ENCODE measurements at regions not wholly inside any gene's neighbourhood (a gene's known extent, or its start where the extent isn't known, plus 50 kb on each side); places are given as distances from the start of the nearest gene placed in this dataset.

- Histone ChIP-seq H3K9ac (ENCODE audit: low read length) (no peak overlapping the region), H3K9me3 (ENCODE audit: control insufficient read depth, low read length) (no peaks in the 10 kb centered on the region), H3K27me3 (ENCODE audit: control insufficient read depth, insufficient read depth, low read length) (no peaks in the 10 kb centered on the region), H3K4me1 (ENCODE audit: control insufficient read depth, insufficient read depth, low read length) (no peaks in the 10 kb centered on the region), H3K4me3 (ENCODE audit: low read length) (no peak overlapping the region), H3K36me3 (ENCODE audit: control insufficient read depth, insufficient read depth, low read length) (no peaks in the 10 kb centered on the region)
Observed at GRCh38 chr11:69416762-69417698, 64.4 kb upstream of the LINC01488 start.

GRCh38 chr11:69417699-69418085 lies 63.8 kb upstream of the LINC01488 start:
- no peak overlapping the region for H3K9ac ChIP-seq (ENCODE audit: low read length)
- H3K4me3 ChIP-seq (ENCODE audit: low read length): no peak overlapping the region
- no peaks in the 10 kb centered on the region for H3K27me3 ChIP-seq (ENCODE audit: control insufficient read depth, insufficient read depth, low read length)
- H3K36me3 ChIP-seq (ENCODE audit: control insufficient read depth, insufficient read depth, low read length): no peaks in the 10 kb centered on the region
- no peaks in the 10 kb centered on the region for H3K4me1 ChIP-seq (ENCODE audit: control insufficient read depth, insufficient read depth, low read length)
- no peaks in the 10 kb centered on the region for H3K9me3 ChIP-seq (ENCODE audit: control insufficient read depth, low read length)

DNA sequence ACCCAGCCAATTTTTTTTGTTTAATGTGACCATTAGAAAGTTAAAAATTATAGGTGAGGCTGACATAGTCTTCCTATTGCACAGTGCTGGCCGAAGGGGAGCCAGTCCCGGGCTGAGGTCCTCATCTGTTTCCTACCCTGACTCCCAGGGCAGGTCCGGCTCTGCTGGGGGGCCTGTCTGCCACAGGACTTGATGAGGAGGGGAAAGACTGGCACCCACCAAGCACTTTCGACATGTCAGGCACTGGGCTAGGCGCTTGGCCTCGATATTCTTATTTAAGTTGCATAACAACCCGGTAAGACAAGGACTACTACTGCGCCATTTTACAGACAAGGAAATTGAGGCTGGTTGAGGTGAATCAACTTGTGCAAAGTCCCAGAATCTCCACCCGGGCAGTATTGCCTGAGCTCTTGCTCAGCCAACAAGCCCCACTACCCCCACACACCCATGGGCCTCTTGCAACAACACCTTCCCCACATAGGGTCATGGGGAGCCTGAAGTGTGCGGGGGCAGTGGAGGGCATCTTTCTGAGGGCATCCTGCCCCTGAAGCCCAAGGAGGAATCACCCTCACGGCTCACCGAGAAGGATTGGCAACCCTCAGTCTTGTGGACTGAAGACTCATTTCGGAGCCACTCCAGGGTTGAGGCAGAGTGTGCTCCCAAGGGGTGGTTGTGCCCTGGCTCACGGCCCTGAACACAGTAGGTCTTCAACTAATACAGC lies 62.7 kb upstream of the LINC01488 start:
- no peak overlapping the region for H3K9ac ChIP-seq (ENCODE audit: low read length)
- no peak overlapping the region for H3K4me3 ChIP-seq (ENCODE audit: low read length)
- no peaks in the 10 kb centered on the region for H3K4me1 ChIP-seq (ENCODE audit: control insufficient read depth, insufficient read depth, low read length)
- no peaks in the 10 kb centered on the region for H3K27me3 ChIP-seq (ENCODE audit: control insufficient read depth, insufficient read depth, low read length)
- no peaks in the 10 kb centered on the region for H3K9me3 ChIP-seq (ENCODE audit: control insufficient read depth, low read length)
- no peaks in the 10 kb centered on the region for H3K36me3 ChIP-seq (ENCODE audit: control insufficient read depth, insufficient read depth, low read length)

DNA sequence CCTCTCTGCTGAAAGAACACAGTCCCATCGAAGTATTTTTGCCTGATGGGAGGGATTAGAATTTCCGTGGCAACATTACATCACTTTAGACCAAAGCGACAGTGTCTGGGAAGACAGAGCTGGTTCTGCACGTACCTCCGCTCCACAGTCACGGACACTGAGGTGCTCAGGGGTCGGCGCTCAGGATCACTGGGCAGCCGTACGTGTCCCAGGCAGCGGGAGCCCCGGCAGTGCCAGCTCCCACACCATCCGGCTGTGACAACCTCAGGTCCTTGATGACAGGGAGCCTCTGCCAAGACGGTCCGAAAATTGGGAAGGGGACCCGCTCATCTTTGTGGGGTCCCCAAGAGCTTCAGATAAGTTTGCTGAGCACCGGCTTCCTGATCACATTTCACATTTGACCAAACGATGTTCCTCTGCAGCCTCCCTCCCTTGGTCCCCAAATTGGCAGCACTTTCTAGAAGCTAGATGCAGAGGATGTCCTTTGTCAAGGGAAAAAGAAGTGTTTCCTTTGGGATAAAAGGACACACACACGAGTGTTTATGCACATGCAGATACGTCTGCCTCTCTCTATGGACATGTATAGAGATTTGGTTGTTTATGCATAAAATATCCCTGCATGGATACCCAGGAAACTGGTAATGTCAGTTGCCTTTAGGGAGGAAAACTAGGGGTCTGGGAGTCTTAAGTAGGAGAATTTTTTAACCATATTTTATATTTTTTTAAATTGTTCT lies 61.6 kb upstream of the LINC01488 start:
- Histone ChIP-seq H3K9ac (ENCODE audit: low read length) (no peak overlapping the region), H3K27me3 (ENCODE audit: control insufficient read depth, insufficient read depth, low read length) (no peaks in the 10 kb centered on the region), H3K36me3 (ENCODE audit: control insufficient read depth, insufficient read depth, low read length) (no peaks in the 10 kb centered on the region), H3K4me3 (ENCODE audit: low read length) (no peak overlapping the region), H3K4me1 (ENCODE audit: control insufficient read depth, insufficient read depth, low read length) (no peaks in the 10 kb centered on the region), H3K9me3 (ENCODE audit: control insufficient read depth, low read length) (no peaks in the 10 kb centered on the region)

DNA sequence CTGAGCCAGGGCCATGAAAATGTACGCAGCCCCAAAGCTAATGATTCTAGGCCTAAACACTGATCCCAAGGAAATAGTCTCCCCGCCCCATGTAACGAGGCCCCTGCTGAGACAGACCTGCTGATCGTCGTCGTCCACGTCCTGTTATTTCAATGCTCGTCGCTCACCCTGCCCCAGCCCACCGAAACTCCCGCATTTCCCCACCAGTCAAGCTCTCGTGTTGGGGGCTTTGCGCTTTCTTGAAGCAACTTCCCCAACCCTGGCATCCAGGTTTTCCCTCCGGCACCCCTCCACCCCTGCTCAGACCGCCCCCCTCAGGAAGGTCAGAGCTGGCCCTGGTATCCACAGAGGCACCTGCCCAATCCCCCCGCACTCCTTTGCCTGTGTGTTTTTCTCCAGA lies 58.8 kb upstream of the LINC01488 start:
- Histone ChIP-seq H3K4me3 (ENCODE audit: low read length) (no peak overlapping the region), H3K27me3 (ENCODE audit: control insufficient read depth, insufficient read depth, low read length) (no peaks in the 10 kb centered on the region), H3K4me1 (ENCODE audit: control insufficient read depth, insufficient read depth, low read length) (no peaks in the 10 kb centered on the region), H3K9me3 (ENCODE audit: control insufficient read depth, low read length) (no peaks in the 10 kb centered on the region), H3K9ac (ENCODE audit: low read length) (no peak overlapping the region), H3K36me3 (ENCODE audit: control insufficient read depth, insufficient read depth, low read length) (no peaks in the 10 kb centered on the region)

GRCh38 chr11:69423181-69423580 lies 58.3 kb upstream of the LINC01488 start:
- Histone ChIP-seq H3K27me3 (ENCODE audit: control insufficient read depth, insufficient read depth, low read length) (no peaks in the 10 kb centered on the region), H3K4me1 (ENCODE audit: control insufficient read depth, insufficient read depth, low read length) (no peaks in the 10 kb centered on the region), H3K4me3 (ENCODE audit: low read length) (no peak overlapping the region), H3K36me3 (ENCODE audit: control insufficient read depth, insufficient read depth, low read length) (no peaks in the 10 kb centered on the region), H3K9me3 (ENCODE audit: control insufficient read depth, low read length) (no peaks in the 10 kb centered on the region), H3K9ac (ENCODE audit: low read length) (no peak overlapping the region)

DNA sequence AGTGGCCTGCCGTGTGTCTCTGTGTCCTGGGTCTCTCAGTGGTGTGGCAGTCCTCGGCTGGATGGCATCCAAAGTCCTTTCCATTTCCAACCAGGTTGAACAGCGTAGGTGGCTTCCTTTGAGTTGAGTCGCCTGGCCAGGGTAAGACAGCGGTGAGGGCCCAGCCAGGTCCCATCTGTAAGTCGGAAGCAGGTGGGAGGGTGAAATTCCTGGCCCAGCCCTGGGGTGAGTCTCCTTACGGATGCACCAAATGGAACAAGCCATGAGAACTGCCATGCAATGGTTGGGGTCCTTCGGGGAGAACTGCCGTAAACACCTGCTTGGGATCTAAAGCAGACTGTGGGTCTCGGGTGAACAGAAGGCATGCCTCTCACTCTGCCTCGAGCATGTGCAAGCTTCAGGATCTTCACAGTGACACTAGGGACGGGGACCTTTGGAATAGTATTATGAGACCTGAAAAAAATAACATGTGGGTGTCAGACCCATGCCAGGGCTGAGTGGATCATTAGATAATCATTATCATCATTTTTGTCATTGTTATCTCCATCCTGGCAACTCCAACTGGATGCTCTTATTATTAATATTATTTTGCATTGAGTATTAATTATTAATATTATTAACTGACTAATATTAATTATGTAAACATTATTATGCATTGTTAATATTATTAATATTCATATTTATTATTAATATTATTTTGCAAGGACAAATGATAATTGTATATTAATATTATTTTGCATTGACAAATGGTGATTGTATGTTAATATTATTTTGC lies 57.7 kb upstream of the LINC01488 start:
- H3K9me3 ChIP-seq (ENCODE audit: control insufficient read depth, low read length): no peaks in the 10 kb centered on the region
- H3K4me3 ChIP-seq (ENCODE audit: low read length): no peak overlapping the region
- H3K9ac ChIP-seq (ENCODE audit: low read length): no peak overlapping the region
- no peaks in the 10 kb centered on the region for H3K27me3 ChIP-seq (ENCODE audit: control insufficient read depth, insufficient read depth, low read length)
- no peaks in the 10 kb centered on the region for H3K4me1 ChIP-seq (ENCODE audit: control insufficient read depth, insufficient read depth, low read length)
- H3K36me3 ChIP-seq (ENCODE audit: control insufficient read depth, insufficient read depth, low read length): no peaks in the 10 kb centered on the region

- Histone ChIP-seq H3K36me3 (ENCODE audit: control insufficient read depth, insufficient read depth, low read length) (no peaks in the 10 kb centered on the region), H3K27me3 (ENCODE audit: control insufficient read depth, insufficient read depth, low read length) (no peaks in the 10 kb centered on the region)
Observed at GRCh38 chr11:69424748-69425147, 56.7 kb upstream of the LINC01488 start.

GRCh38 chr11:69425444-69425843 lies 56.0 kb upstream of the LINC01488 start:
- H3K9ac ChIP-seq (ENCODE audit: low read length): no peak overlapping the region
- H3K27me3 ChIP-seq (ENCODE audit: control insufficient read depth, insufficient read depth, low read length): no peaks in the 10 kb centered on the region
- H3K4me3 ChIP-seq (ENCODE audit: low read length): no peak overlapping the region
- no peaks in the 10 kb centered on the region for H3K4me1 ChIP-seq (ENCODE audit: control insufficient read depth, insufficient read depth, low read length)
- no peaks in the 10 kb centered on the region for H3K9me3 ChIP-seq (ENCODE audit: control insufficient read depth, low read length)
- H3K36me3 ChIP-seq (ENCODE audit: control insufficient read depth, insufficient read depth, low read length): no peaks in the 10 kb centered on the region

More at GRCh38 chr11:69424748-69425147, 56.7 kb upstream of the LINC01488 start:
- Histone ChIP-seq H3K9ac (ENCODE audit: low read length) (no peak overlapping the region), H3K9me3 (ENCODE audit: control insufficient read depth, low read length) (no peaks in the 10 kb centered on the region), H3K4me3 (ENCODE audit: low read length) (no peak overlapping the region), H3K4me1 (ENCODE audit: control insufficient read depth, insufficient read depth, low read length) (no peaks in the 10 kb centered on the region)

DNA sequence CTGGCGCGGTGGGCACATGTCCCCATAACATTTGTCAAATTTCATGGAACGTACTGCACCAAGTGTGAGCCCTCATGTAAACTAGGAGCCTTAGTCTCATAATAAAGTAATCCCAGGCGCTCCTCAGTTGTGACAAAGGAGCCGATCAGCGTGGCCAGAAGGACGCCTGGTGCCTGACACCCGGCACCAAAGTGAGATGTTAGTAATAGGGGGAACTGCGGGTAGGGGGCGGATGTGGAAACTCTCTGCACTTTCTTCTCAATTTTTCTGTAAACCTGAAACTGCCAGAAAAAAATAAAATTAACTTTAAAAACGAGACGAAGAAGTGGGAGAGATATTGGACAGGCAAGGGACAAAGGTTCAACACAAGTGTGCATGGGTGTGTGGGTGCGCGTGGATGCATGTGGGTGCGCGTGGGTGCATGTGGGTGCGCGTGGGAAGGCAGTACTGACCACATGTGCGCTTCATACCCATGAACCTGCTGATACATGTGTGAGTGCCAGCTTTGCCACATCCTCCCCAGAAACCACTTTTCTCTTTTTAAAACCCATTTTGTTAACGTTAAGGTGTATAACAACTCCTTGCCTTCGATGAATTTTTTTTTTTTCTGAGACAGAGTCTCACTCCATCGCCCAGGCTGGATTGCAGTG lies 55.4 kb upstream of the LINC01488 start:
- no peaks in the 10 kb centered on the region for H3K9me3 ChIP-seq (ENCODE audit: control insufficient read depth, low read length)
- H3K4me3 ChIP-seq (ENCODE audit: low read length): no peak overlapping the region
- H3K27me3 ChIP-seq (ENCODE audit: control insufficient read depth, insufficient read depth, low read length): no peaks in the 10 kb centered on the region
- no peaks in the 10 kb centered on the region for H3K4me1 ChIP-seq (ENCODE audit: control insufficient read depth, insufficient read depth, low read length)
- no peak overlapping the region for H3K9ac ChIP-seq (ENCODE audit: low read length)
- no peaks in the 10 kb centered on the region for H3K36me3 ChIP-seq (ENCODE audit: control insufficient read depth, insufficient read depth, low read length)

DNA sequence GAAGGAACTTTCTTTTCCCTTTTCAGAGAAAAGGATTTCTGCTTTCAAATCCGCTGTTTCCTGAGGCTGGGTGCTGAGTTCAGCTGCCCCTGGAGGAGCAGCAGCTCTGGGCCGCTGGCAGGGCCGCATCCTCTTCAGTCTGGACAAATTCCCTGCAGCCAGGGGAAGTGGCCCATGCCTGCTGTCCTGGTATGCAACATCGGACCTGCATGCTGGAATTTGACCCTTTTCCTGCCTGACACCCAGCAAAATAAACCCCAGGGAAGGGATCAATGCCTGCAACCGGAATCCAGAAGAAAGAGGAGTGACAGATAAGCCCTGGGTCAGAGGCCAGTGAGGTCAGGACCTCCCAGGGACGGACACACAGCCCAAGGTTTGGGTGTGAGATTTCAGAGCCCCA lies 54.1 kb upstream of the LINC01488 start:
- no peaks in the 10 kb centered on the region for H3K27me3 ChIP-seq (ENCODE audit: control insufficient read depth, insufficient read depth, low read length)
- no peaks in the 10 kb centered on the region for H3K36me3 ChIP-seq (ENCODE audit: control insufficient read depth, insufficient read depth, low read length)
- H3K4me1 ChIP-seq (ENCODE audit: control insufficient read depth, insufficient read depth, low read length): no peaks in the 10 kb centered on the region
- H3K9me3 ChIP-seq (ENCODE audit: control insufficient read depth, low read length): no peaks in the 10 kb centered on the region
- H3K4me3 ChIP-seq (ENCODE audit: low read length): no peak overlapping the region
- no peak overlapping the region for H3K9ac ChIP-seq (ENCODE audit: low read length)

All from mucosa of stomach (tissue), 1 donor.